ENCODE measurements at regions not wholly inside any gene's neighbourhood (a gene's known extent, or its start where the extent isn't known, plus 50 kb on each side); places are given as distances from the start of the nearest gene placed in this dataset.

DNA sequence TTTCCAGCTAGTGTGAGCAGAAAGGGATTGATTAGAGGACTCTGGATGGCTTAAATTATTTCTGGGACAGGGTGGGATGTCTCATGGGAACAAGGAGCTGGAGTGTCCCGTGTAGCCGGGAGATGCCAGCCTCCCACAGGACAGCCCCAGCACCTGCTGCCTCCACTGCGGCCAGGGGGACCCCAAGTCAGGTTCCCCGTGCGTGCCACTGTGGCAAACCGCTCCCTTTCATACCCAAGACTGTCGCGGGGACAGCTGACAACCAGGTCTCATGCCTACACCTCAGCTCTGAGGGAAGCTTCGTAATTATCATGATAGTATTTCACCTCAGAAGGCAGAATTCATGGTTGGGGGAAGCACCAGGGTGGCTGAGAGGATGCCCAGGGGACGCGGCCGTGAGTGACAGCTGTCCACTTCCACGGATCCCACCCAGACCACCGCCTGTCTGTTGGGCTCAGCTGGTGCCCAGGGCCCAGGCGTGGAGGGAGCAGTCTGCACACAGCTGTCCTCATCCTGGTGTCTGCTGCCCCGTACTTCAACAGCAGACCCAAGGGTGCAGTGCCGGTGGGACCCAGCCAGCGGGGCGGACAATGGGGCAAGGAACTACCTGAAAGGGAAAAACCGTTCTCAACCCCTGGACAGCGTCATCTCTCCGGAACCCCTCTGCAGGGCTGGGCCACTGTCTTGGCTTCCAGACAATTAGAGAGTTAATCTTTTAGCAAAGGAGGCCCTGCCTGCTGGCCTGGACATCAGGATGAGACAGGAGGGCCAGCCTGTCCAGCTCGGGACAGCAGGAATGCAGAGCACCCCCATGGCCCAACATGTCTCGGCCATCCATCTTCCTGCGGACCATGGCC, 166.9 kb downstream of the OLFM1 start:
- DNase-seq (ENCODE audit: low read depth): no peak

DNA sequence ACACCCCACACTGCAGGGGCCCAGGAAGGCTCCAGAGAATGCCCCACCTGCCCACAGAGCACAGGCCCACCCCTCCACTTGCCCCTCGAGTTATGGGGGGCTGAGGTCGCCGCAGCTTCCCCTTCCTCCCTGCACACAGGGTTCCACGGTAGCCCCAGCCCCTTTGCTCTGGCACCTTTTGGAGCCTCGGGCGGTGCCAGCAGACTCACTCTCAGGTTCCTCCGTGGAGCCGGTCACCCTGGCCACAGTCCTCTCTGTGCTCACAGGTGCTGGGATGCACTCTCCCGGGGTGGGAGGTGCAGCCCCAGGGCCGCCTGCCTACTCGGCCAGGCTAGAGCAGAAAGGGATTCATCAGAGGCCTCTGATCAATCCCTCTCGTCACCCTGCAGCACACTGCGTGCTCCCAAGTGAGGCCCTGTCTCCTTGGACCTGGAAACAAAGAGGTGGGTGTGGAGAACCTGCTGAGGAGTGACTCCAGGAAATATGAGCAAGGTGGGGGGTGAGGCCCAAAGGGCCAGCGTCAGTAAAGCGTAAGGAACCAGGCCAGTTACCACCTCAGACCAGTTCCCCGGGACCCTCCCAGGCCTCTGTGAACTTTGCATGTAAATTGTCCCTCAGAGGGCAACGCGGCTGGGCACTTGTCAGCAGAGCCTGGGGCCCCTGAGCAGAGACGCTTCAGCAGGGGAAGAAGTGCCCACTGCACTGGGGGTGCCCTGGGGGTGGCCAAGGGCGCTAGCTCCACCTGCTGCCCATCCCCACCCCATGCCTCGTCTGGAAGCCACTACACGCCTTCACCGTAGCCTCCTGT, 167.8 kb downstream of the OLFM1 start:
- no peak for DNase-seq (ENCODE audit: low read depth)

DNA sequence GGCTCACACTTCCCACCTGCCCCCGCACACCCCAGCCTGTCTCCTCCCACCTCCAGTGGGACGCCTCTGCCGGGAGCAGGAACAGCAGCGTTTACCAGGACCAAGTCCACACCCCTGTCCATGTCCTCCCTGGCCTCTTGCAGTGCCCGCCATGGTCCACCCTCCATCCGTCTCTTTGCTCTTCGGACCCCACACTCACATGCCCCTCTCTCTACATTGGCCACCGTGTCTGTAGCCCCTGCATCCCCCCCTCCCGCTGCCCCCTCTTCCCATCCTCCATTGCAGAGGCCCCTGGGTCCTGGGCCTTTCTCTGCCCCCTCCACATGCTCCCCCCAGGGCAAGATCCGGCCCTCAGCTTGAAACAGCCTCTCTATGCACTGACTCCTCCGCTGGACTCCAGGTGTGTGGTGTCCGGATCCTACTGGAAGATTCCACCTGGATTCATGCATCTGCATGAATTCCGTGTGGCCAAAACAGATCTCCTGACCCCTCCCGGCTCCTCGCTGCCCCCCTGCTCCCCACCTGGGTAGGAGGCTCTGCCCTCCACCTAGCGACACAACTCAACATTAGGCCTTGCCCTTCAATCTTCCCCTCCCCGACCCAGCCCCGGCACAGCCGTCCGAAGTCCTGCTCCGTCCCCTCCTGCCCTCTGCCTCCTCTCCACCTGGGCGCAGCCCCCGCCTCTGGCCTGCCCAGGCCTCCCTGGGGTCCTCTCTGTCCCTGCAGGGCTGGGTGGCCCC, 168.5 kb downstream of the OLFM1 start:
- DNase-seq (ENCODE audit: low read depth): no peak

DNA sequence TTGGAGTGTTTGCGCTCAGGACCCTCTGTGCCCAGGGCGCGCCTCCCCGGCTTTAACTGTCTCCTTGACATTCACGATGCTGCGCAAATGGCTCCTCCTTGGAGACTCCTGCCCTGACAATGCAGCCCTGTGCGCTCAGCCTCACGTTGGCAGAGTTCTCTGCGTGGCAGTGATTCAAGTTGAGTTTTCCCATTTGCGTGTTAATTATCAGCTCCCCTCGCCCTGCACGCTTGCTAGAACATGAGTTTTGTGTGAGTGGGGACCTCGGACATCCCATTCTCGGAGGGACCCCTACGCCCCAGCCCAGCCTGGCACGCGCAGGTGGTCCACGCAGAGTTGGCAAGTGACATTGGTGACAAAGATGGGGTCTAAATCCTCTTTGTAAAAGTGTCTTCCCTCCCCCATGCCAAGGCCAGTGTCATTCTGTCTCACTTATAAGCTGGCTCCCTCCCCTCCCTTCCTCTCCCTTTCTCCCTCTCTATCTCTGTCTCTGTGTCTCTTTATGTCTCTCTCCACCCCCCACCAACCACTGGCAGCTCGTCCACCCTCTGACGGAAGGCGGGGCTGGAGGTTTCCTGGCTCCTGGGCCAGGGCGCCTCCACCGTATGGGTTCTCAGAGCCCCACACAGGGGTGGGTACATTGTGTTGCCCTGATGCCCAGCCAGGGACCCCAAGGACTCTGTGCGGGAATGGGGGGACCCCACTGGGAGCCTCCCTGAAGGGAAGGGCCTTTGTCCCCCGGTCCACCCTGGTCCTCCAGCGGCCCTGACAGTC, 169.3 kb downstream of the OLFM1 start:
- no peak for DNase-seq (ENCODE audit: low read depth)

DNA sequence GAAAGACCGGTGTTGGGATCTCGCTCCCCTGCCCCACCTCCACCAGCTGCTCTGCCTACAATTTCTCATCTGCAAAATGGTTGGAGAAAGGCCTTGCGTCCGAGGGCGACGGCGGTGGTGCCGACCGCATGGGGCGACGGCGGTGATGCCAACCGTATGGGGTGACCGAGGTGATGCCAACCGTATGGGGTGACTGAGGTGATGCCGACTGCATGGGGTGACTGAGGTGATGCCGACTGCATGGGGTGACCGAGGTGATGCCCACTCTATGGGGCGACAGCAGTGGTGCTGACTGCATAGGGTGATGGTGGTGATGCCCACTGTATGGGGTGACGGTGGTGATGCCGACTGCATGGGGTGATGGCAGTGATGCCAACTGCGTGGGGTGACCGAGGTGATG, 171.0 kb downstream of the OLFM1 start:
- no peak for DNase-seq (ENCODE audit: low read depth)

DNA sequence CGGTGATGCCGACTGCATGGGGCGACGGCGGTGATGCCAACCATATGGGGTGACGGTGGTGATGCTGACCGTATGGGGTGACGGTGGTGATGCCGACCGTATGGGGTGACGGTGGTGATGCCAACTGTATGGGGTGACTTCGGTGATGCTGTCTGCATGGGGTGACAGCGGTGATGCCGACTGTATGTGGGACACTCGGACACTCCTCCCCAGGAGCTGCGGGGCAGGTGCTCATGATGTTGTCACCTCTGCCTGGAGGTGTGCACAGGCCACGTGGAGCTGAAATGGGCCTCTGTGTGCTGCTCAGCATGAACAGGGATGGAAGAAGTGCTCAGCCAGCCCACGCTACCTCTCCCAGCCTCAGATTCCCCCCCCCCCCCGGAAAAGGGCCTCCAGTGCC, 171.8 kb downstream of the OLFM1 start:
- DNase-seq (ENCODE audit: low read depth): no peak

DNA sequence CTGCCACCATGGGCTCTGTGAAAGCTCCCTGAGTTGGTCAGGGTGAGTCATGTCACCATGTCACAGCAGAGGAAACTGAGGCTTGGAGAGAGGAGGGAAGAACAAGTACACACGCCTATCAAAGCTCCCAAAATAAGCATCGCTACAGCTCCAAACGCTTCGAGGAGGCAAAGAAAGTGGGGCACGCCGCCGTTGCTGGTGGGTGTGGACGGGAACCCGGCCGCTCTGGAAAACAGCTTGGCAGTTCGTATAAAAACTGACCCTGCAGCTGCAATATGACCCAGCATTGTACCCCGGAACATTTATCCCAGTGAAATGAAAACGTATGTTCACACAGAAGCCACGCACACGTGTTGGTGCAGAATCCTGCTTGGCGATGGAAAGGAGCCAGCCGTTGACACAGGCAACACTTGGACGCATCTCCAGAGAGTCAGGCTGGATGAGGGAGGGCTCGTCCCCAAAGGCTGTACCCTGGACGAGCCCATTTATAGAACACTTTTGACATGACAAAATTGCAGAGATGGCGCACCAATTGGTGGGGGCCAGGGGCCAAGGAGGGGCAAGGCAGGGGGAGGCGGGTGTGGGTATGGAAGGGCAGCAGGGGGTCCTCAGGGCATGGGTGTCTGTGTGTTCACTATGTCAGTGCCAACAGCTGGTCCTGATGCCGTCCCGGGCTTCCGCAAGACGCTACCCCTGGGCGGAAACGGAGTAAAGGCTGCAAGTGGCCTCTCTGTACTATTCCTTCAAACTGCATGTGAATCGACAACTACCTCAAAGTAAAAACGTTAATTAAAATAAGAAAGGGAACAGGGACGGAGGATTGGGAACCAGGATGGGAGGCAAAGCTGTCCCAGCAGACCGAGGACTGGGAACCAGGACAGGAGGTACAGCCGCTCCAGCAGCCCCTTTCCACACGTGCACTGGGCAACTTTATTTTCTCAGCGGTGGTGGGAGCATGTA, 173.0 kb downstream of the OLFM1 start:
- no peak for DNase-seq (ENCODE audit: low read depth)

DNA sequence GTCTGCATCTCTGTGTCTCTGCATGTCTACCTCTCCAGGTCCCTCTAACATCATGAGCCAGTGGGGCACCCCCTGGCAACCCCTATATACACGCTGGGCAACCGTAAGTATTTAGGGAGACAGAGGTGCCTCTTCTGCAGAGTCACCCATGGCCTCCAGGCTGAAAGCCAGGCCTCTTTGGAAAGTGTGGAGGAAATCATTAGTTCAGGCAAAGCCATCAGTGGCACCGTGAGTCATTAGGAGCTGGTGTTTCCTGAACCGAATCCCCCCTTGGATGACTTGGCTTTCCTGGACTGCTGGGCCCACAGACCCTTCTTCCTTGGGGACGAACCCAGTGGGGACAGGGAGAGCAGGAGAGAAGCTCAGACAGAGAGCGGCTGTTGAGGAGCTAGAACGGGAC, 174.8 kb downstream of the OLFM1 start:
- DNase-seq (ENCODE audit: low read depth): no peak

DNA sequence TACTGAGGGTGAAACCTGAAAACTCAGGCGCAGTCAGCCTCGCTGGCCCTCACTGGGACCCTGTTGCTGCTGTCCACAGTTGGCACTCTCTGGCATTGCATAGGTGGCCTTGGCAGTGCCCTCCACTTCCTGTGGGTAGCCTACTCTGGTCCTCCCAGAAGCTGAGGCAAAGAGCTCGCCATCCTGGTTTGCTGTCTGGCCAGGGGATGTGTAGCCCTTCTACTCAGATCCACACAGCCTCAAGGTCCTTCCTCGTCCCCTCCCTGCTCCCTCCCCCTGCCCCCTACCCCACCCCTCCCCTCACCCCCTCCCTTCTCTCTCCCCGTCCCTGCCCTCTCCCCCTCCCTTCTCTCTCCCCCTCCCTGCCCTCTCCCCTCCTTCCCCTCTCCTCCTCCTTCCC, 176.0 kb downstream of the OLFM1 start:
- DNase-seq (ENCODE audit: low read depth): no peak

DNA sequence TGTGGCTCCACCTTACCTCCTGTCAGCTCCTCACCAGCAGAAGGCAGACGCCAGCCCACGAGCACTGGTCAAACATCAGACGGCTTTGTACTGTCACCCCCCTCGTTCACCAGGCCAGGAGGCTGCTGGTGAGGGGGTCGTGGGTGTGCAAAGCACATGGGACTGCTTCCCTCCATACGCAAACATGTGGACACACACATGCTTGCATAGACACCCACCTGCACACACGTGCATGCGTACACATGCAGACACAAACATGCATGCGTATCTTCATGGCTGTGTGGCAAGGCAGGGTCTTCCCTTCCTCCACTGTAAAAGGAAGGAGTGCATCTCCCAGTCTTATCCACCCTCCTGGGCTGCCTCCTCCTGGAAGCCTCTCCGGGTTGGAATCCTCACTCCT, 178.5 kb downstream of the OLFM1 start:
- no peak for DNase-seq (ENCODE audit: low read depth)

DNA sequence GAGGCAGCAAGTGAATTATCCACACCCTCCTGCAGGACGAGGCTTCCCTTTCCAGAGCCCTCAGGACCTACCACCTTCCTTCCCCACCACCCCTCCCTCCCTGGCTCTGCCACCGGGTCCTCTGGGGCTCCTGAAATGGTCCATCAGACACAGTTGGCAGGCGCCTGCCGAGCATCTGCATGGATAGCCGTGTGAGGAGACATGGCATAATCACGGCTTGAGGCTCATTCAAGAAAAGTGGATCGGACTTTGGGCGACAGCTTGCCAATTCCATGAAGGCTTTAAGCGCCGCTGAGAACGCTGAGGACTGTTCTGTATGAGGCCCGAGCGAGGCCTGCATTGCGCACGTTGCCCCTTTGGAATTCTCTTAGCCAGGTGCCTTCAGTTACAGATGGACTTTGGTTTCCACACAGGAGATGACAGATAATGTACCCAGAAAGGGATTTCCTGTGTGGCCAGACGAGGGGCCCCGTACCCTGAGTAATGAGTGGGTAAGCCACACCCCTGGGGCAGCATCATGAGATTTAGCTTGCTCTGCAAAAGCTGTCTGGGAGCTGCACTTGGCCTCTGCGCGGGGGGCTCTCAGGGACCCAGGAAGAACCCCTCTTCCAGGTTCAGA, 179.8 kb downstream of the OLFM1 start:
- no peak for DNase-seq (ENCODE audit: low read depth)

DNA sequence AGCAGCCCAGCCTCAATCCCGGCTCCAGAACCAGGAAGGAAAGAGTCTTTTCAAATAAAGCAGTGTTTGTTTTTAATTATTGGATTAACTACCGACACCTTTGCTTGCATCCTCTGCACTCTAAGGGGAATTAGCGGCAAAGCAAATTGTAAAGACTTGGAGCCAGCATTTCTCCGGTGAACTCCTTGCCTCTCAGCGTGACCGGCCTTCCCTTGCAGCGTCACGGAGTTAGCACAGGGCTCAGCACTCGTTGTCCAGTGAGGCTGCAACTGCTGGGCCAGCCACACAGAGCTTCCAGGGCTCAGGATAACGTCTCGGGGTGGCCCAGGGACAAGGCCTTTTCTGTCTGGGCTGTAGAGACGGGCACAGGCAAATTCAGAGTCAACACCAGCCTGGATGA, 180.6 kb downstream of the OLFM1 start:
- DNase-seq (ENCODE audit: low read depth): no peak

DNA sequence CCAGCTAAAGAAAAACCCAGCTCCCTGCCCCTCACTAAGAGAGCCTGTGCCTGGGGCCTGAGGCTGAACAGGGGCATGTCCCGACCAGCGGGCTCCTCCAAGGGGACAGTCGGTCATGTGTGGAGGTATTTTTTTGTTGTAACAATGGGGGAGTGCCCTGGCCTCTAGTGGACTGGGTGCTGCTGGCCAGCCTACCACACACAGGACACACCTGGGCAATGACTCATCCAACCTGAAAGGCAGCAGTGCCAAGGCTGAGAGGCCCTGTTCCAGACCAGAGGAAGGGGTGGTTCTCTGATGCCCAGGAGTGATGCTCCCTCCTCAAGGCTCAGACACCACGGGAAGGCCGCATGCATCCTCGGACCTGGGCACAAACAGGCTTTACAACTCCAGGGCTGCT, 181.5 kb downstream of the OLFM1 start:
- no peak for DNase-seq (ENCODE audit: low read depth)

DNA sequence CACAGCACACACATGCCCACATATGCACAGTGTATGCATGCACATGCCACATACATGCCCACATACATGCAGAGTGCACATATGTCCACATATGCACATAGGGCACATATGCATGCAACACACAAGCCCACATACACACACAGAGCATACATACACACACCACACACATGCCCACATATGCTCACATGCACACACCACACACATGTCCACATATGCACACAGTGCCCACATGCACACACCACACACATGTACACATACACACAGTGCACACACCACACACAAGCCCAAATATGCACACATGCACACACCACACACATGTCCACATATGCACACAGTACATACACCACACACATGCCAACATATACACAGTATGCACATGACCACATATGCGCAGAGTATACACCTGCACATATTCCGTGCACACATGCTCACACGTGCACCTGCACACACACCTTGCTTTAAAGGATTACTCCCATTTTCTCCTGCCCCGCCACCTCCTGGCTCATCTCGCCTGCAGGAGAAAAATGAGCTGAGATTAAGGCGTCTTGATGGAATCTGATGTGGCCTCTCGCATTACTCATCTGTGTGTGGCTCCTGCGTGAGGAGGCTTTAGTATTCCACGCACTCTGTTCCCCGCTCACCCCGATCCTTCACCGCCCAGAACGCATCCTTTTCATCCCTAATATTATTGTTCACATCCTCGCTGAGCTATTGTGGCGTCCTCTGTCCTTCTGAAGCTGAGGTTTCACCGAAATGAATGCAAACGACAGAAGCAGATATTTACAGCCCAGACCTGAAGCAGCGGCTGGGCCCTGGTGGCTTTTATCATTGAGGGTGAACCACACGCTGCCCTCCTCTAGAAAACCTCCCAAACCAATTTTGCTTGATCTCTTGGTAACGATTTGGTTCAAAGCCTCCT, 182.7 kb downstream of the OLFM1 start:
- no peak for DNase-seq (ENCODE audit: low read depth)

DNA sequence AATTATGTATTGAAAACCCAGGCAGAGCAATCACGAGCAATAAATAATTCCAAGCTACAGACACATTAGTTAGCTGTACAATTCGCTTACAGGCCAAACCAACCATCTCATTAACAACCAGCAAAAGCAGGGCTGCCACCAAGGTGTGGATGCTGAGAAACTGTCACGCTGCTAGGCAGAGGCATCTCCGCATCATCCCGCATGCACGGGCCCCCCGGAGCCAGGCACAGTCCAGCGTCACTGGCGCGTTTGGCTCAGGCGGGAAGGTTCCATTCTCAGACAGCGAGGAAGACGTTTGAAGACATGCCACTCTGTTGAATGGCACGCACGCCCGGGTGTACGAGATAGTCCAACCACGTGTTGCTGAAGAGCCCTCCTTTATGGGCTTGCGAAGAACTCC, 184.0 kb downstream of the OLFM1 start:
- no peak for DNase-seq (ENCODE audit: low read depth)

DNA sequence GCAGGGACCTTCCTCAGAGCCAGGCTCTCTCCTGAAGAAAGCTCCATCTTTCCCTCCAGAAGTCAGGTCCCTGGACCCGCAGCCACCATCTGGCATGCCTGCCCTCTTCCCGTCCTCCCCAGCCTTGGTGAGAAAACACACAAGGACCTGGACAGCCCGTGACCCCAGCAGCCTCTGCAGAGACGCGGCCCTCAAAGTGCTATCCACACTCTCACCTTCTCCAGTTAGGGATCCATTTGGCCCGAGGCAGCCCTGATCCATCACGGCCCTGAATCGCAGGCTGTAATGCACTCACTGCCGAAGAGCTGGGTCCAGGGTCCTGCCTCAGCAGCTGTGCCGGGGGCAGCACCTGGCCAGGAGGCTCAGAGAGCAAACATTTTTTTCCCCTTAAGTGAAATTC, 185.1 kb downstream of the OLFM1 start:
- DNase-seq (ENCODE audit: low read depth): no peak

DNA sequence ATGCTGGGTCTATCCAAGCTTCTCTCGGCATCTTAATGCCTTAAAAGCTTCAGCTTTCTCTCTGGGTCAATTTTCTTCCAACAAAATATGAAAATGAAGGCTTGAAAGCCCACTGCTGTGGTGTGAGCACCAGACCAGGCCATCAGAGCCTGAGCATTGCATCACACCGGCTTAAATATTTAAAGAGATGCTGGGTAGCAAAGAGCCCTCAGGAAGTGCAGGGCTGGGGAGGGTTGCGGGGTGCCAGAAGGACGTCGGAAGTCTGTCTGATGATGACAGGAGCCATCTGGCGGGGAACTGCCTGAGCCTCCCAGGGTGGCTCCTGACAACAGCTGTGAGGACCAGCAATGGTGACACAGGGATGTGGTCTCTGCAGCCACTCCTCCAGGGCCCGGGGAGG, 185.5 kb downstream of the OLFM1 start:
- no peak for DNase-seq (ENCODE audit: low read depth)

DNA sequence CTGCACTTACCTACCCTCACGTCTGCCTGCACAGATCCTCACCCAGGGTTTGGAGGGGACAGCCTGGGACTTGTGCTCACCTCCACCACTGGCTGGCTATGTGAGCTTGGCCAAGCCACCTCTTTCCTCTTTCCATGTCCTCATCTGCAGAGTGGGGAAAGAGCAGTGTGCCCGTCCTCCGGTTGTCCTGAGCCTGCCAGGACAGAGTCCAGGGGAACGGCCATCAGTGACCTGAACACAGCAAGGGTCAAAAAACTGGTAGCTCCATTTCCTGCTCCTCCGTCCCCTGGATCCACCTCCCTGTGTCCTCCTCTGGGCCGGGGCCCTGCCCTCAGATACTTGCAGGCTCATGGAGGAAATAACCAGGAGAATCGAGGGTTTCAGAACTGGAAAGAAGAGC, 187.7 kb downstream of the OLFM1 start:
- DNase-seq (ENCODE audit: low read depth): no peak

DNA sequence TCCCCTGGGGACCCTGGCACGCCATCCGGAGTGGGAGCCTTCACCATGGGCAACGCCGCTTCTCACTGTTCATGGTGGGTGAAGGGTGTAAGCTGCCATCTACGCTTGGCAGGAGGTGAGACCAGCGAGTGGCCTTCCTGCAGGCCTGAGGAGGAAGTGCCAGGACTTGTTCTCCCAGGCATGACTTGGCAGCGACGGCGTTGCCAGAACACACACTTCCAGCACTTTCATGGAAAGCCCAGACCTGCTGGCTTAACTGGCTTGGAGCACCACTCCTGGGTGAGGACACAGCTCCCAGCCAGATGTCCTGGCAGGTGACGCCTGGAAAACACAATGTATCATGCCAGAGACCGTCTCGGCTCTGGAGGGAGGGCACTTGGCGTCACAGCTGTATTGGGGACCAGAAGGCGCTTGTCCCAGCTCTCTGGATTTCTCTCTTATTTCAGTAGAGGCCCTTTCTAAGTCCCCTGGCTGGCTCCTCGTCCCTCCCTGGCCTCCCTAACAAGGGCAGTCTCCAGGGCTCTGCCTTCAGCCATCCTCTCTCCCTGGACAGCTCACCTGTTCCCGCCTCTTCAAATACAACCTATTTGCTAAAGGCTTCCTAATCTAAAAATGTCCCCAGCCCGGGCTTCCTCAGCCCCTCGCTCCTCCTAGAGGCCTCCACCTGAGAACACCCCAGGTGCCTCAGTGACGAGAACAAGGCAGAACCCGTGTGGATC, 188.3 kb downstream of the OLFM1 start:
- no peak for DNase-seq (ENCODE audit: low read depth)
